Breast epithelium (tissue), 4 donors: ENCODE measurements at regions not wholly inside any gene's neighbourhood (a gene's known extent, or its start where the extent isn't known, plus 50 kb on each side); places are given as distances from the start of the nearest gene placed in this dataset.

Experiments
- DNase-seq, 2 donors: peaks; one replicate each; pipeline ENCODE4 v3.0.0-alpha.2; 2019; ENCODE audit warnings: low spot score in 2 of 2
- H3K27ac ChIP-seq, 2 donors: fragments of 200-600 bp; sonication (generic) in 1 of 2; one replicate each; pipeline ENCODE4 v1.5.1; 2016 to 2019; ENCODE audit warnings: mild to moderate bottlenecking in 1 of 2
- H3K27me3 ChIP-seq, 2 donors: fragments of 200-600 bp; sonication (generic) in 1 of 2; one replicate each; pipeline versions ENCODE4 v1.5.1 to v1.6.0; 2017 to 2019; ENCODE audit warnings: control low read depth in 1 of 2, mild to moderate bottlenecking in 1 of 2
- H3K36me3 ChIP-seq: fragments of 200-600 bp; one replicate; pipeline ENCODE4 v1.5.1; 2019
- H3K4me1 ChIP-seq, 2 donors: fragments of 200-600 bp; sonication (generic); one replicate each; pipeline ENCODE4 v1.5.1; 2016 to 2019; ENCODE audit warnings: control low read depth in 1 of 2
- H3K4me3 ChIP-seq, 3 donors: fragments of 200-600 bp; sonication (generic); 1 replicate in 2 of 3; 2 replicates in 1 of 3; pipeline ENCODE4 v1.5.1; 2016 to 2019; ENCODE audit warnings: mild to moderate bottlenecking in 3 of 3, moderate library complexity in 2 of 3
- H3K9me3 ChIP-seq, 2 donors: fragments of 200-600 bp; sonication (generic) in 1 of 2; one replicate each; pipeline ENCODE4 v1.5.1; 2016 to 2019; ENCODE audit warnings: control low read depth in 1 of 2
- CTCF ChIP-seq, 3 donors: fragments of 450-650 bp; IDR thresholded peaks; one replicate each; pipeline ENCODE4 v1.5.1; 2016 to 2017; ENCODE audit warnings: antibody characterized with exemption in 3 of 3, mild to moderate bottlenecking in 3 of 3, moderate library complexity in 3 of 3
- POLR2A ChIP-seq: fragments of 450-650 bp; IDR thresholded peaks from one replicate; pipeline ENCODE4 v1.6.1; 2016; ENCODE audit warnings: antibody characterized with exemption, mild to moderate bottlenecking, moderate library complexity
- POLR2AphosphoS5 ChIP-seq, 3 donors: sonication (generic); formaldehyde crosslinking; IDR thresholded peaks; one replicate each; pipeline ENCODE4 v1.6.1; 2017; ENCODE audit warnings: antibody characterized with exemption in 3 of 3
- intact Hi-C: fragments of 100-400 bp; cut with DNase I; formaldehyde crosslinking; loops from one replicate; pipeline ENCODE4 v1.15.1; 2023; ENCODE audit warnings: low total_unique reads

GRCh38 chr1:221454096-221454495 lies 287.8 kb downstream of the DUSP10 start:
- TF ChIP-seq POLR2A = no peak
- intact Hi-C loops = no loop called here
- DNase-seq = no peak
- Histone ChIP-seq H3K27ac (no peak overlapping the region), H3K4me1 (no peaks in the 10 kb centered on the region), H3K9me3 (no peaks in the 10 kb centered on the region), H3K4me3 (no peak overlapping the region), H3K36me3 (peaks cover 4% of the 10 kb centered on the region), H3K27me3 (no peaks in the 10 kb centered on the region)

- Histone ChIP-seq H3K27me3 (no peaks in the 10 kb centered on the region), H3K36me3 (no peaks in the 10 kb centered on the region), H3K4me3 (no peak overlapping the region), H3K4me1 (no peaks in the 10 kb centered on the region), H3K9me3 (no peaks in the 10 kb centered on the region), H3K27ac (no peak overlapping the region)
- no peak for DNase-seq
- intact Hi-C loops = no loop called here
- TF ChIP-seq CTCF (IDR thresholded peaks at IDR 0.05) (no peak), POLR2AphosphoS5 (IDR thresholded peaks at IDR 0.05) (no peak), POLR2A (no peak)
Observed at GRCh38 chr1:221456918-221457317, 285.0 kb downstream of the DUSP10 start.

- intact Hi-C loops = no loop called here
- Histone ChIP-seq H3K9me3 (no peaks in the 10 kb centered on the region), H3K4me1 (no peaks in the 10 kb centered on the region), H3K27me3 (no peaks in the 10 kb centered on the region), H3K27ac (peak overlapping the region; percentile 18 to 45), H3K4me3 (no peak overlapping the region), H3K36me3 (no peaks in the 10 kb centered on the region)
- no peak for DNase-seq
- TF ChIP-seq POLR2A (no peak), POLR2AphosphoS5 (IDR thresholded peaks at IDR 0.05) (no peak), CTCF (IDR thresholded peaks at IDR 0.05) (no peak)
Observed at GRCh38 chr1:221457685-221458446, 284.0 kb downstream of the DUSP10 start.

- H3K27ac ChIP-seq = peak overlapping the region; percentile 18 to 45
- no peaks in the 10 kb centered on the region for H3K27me3 ChIP-seq
- H3K36me3 ChIP-seq = no peaks in the 10 kb centered on the region
- H3K4me3 ChIP-seq = no peak overlapping the region
- no peak for TF ChIP-seq CTCF (IDR thresholded peaks at IDR 0.05)
- no peak for TF ChIP-seq POLR2AphosphoS5 (IDR thresholded peaks at IDR 0.05)
- TF ChIP-seq POLR2A = no peak
- no peaks in the 10 kb centered on the region for H3K4me1 ChIP-seq
- H3K9me3 ChIP-seq = no peaks in the 10 kb centered on the region
- intact Hi-C loops = no loop called here
- no peak for DNase-seq
Observed at GRCh38 chr1:221458447-221459156, 283.3 kb downstream of the DUSP10 start.

- Histone ChIP-seq H3K36me3 (no peaks in the 10 kb centered on the region), H3K27ac (no peak overlapping the region), H3K4me1 (no peaks in the 10 kb centered on the region), H3K27me3 (no peaks in the 10 kb centered on the region), H3K4me3 (no peak overlapping the region), H3K9me3 (no peaks in the 10 kb centered on the region)
- DNase-seq = no peak
- intact Hi-C loops = no loop called here
- TF ChIP-seq POLR2AphosphoS5 (IDR thresholded peaks at IDR 0.05) (no peak), POLR2A (no peak), CTCF (IDR thresholded peaks at IDR 0.05) (no peak)
Observed at GRCh38 chr1:221459558-221459957, 282.3 kb downstream of the DUSP10 start.
